Chondrocyte (in vitro differentiated cells): ENCODE measurements at regions not wholly inside any gene's neighbourhood (a gene's known extent, or its start where the extent isn't known, plus 50 kb on each side); places are given as distances from the start of the nearest gene placed in this dataset.

Source experiments
- DNase-seq: peaks from one replicate; pipeline ENCODE4 v3.0.0; 2021; ENCODE audit warnings: mixed read lengths, low spot score
- H3K27ac Mint-ChIP-seq: one replicate; pipeline ENCODE4 v1.8.0; 2021; ENCODE audit warnings: mild to moderate bottlenecking, moderate library complexity, mixed read lengths; ENCODE audit not compliant: unreplicated experiment
- H3K27me3 Mint-ChIP-seq: 2 replicates; pipeline ENCODE4 v1.8.0; 2021; ENCODE audit warnings: low read depth, mixed read lengths
- H3K36me3 Mint-ChIP-seq: 2 replicates; pipeline ENCODE4 v1.8.0; 2021; ENCODE audit warnings: low read depth, mixed read lengths
- H3K4me1 Mint-ChIP-seq: 2 replicates; pipeline ENCODE4 v1.8.0; 2021; ENCODE audit warnings: low read depth, mild to moderate bottlenecking, mixed read lengths
- H3K4me3 Mint-ChIP-seq: one replicate; pipeline ENCODE4 v1.8.0; 2021; ENCODE audit warnings: mild to moderate bottlenecking, moderate library complexity, mixed read lengths; ENCODE audit not compliant: unreplicated experiment
- H3K9me3 Mint-ChIP-seq: 2 replicates; pipeline ENCODE4 v1.8.0; 2021; ENCODE audit warnings: low read depth, mixed read lengths
- TF ChIP-seq, protein P1 (sequence below): fragments of 200-600 bp; sonication (generic); IDR thresholded peaks from 2 replicates; pipeline ENCODE4 v1.5.0; 2021; ENCODE audit warnings: antibody characterized with exemption, mild to moderate bottlenecking, moderate library complexity

GRCh38 chr11:97611345-97611744 is 1221.5 kb downstream of the JRKL start:
- TF ChIP-seq, protein P1, sequence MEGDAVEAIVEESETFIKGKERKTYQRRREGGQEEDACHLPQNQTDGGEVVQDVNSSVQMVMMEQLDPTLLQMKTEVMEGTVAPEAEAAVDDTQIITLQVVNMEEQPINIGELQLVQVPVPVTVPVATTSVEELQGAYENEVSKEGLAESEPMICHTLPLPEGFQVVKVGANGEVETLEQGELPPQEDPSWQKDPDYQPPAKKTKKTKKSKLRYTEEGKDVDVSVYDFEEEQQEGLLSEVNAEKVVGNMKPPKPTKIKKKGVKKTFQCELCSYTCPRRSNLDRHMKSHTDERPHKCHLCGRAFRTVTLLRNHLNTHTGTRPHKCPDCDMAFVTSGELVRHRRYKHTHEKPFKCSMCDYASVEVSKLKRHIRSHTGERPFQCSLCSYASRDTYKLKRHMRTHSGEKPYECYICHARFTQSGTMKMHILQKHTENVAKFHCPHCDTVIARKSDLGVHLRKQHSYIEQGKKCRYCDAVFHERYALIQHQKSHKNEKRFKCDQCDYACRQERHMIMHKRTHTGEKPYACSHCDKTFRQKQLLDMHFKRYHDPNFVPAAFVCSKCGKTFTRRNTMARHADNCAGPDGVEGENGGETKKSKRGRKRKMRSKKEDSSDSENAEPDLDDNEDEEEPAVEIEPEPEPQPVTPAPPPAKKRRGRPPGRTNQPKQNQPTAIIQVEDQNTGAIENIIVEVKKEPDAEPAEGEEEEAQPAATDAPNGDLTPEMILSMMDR, result no peak
- H3K27me3 Mint-ChIP-seq, result peaks cover 3% of the 10 kb centered on the region
- DNase-seq, result peak; percentile 75
- no peak overlapping the region for H3K4me3 Mint-ChIP-seq
- H3K4me1 Mint-ChIP-seq, result peaks cover 15% of the 10 kb centered on the region
- no peaks in the 10 kb centered on the region for H3K36me3 Mint-ChIP-seq
- no peak overlapping the region for H3K27ac Mint-ChIP-seq
- H3K9me3 Mint-ChIP-seq, result peaks cover 6% of the 10 kb centered on the region

GRCh38 chr11:97614606-97615005 is 1224.8 kb downstream of the JRKL start:
- Mint-ChIP-seq H3K4me1 (peaks cover 15% of the 10 kb centered on the region), H3K36me3 (peaks cover 2% of the 10 kb centered on the region), H3K9me3 (peaks cover 11% of the 10 kb centered on the region), H3K27me3 (peaks cover 3% of the 10 kb centered on the region), H3K4me3 (no peak overlapping the region), H3K27ac (no peak overlapping the region)
- TF ChIP-seq, protein P1, result no peak
- no peak for DNase-seq

- TF ChIP-seq, protein P1, result no peak
- Mint-ChIP-seq H3K36me3 (peaks cover 2% of the 10 kb centered on the region), H3K4me1 (peaks cover 15% of the 10 kb centered on the region), H3K27ac (no peak overlapping the region), H3K4me3 (no peak overlapping the region), H3K27me3 (peaks cover 3% of the 10 kb centered on the region), H3K9me3 (peaks cover 8% of the 10 kb centered on the region)
- DNase-seq, result no peak
Measured at GRCh38 chr11:97615546-97615945, 1225.7 kb downstream of the JRKL start.

DNA sequence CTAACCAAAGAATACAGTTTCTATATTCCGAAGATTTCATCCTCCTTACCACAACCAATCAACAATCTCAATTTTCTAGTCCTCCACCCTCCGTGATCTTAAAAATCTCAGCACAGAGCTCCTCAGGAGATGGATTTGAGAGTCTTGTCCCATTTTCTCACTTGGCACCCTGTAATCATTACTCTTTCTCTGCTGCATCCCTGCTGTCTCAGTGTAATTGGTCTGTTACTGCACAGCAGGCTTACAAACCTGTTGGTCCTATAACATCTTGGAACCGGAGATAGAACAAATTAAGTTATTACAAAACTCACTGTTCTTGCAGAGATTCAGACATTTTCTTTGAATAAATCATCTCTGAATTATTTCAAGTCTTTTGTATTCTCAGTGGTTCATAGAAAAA is 1227.2 kb downstream of the JRKL start:
- Mint-ChIP-seq H3K4me3 (no peak overlapping the region), H3K27ac (no peak overlapping the region), H3K36me3 (peaks cover 2% of the 10 kb centered on the region), H3K27me3 (peaks cover 8% of the 10 kb centered on the region), H3K9me3 (peaks cover 8% of the 10 kb centered on the region), H3K4me1 (peaks cover 15% of the 10 kb centered on the region)
- DNase-seq, result no peak
- TF ChIP-seq, protein P1, result no peak

GRCh38 chr11:97620007-97620406 is 1230.2 kb downstream of the JRKL start:
- DNase-seq, result no peak
- Mint-ChIP-seq H3K27me3 (peaks cover 11% of the 10 kb centered on the region), H3K9me3 (peaks cover 5% of the 10 kb centered on the region), H3K4me3 (no peak overlapping the region), H3K36me3 (peaks cover 2% of the 10 kb centered on the region), H3K27ac (no peak overlapping the region), H3K4me1 (peaks cover 11% of the 10 kb centered on the region)
- TF ChIP-seq, protein P1, result no peak
